ENCODE measurements at regions not wholly inside any gene's neighbourhood (a gene's known extent, or its start where the extent isn't known, plus 50 kb on each side); places are given as distances from the start of the nearest gene placed in this dataset.

DNA sequence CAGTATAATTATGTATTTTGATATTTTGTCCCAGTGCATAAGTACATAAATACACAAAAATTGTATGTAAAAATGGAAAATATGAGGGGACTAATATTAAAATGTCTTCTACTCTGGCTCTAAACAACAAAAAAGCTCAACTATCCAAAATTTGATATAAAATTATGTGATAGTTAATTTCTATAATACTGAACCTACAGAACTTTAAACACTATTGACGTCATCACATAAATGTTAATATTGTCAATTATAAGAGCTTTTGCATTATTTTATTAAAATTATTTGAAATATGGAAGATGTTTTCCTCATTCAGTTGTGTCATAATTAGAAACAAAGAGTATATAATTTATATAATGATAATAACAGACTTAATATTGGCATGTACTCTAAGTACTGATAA, 1139.7 kb upstream of the TMEFF2 start:
- FAIRE-seq = no peak

More for the DNA sequence above, 1139.7 kb upstream of the TMEFF2 start:
- POLR2A ChIA-PET = no interaction called here
- H3K9ac ChIP-seq (replicated peaks; ENCODE audit: extremely low read depth, insufficient read depth, low read length) = no peak overlapping the region
- no peaks in the 10 kb centered on the region for H3K27me3 ChIP-seq (ENCODE audit: control insufficient read depth in 2 of 2, insufficient read depth in 2 of 2, low read length in 2 of 2)
- H3K4me2 ChIP-seq (ENCODE audit: insufficient read depth, low read length) = no peak overlapping the region
- dilution Hi-C loops (cut with MboI; ENCODE audit: extremely low pct_ligation_motif_present, low sequenced_read_pairs) = no loop called here
- intact Hi-C loops (cut with micrococcal nuclease) = no loop called here
- no peaks in the 10 kb centered on the region for H3K9me3 ChIP-seq (replicated peaks; ENCODE audit: control insufficient read depth, insufficient read depth, low read length)
- no peak for DNase-seq (ENCODE audit: low read depth, low spot score)
- no peaks in the 10 kb centered on the region for H4K20me1 ChIP-seq (replicated peaks; ENCODE audit: control insufficient read depth, extremely low read depth, insufficient read depth, low read length)
- BruUV-seq (replicated peaks) = no TSS peak
- H3K4me1 ChIP-seq (ENCODE audit: control insufficient read depth, extremely low read depth, insufficient read depth, low read length) = no peaks in the 10 kb centered on the region
- no peaks in the 10 kb centered on the region for H3K79me2 ChIP-seq (ENCODE audit: control insufficient read depth, insufficient read depth, low read length)
- H3K36me3 ChIP-seq (ENCODE audit: control insufficient read depth in 2 of 2, extremely low read depth in 1 of 2, insufficient read depth in 2 of 2, low read length in 2 of 2) = no peaks in the 10 kb centered on the region
- no peak overlapping the region for H2AFZ ChIP-seq (ENCODE audit: low read depth, low read length)
- H3K9me1 ChIP-seq (replicated peaks; ENCODE audit: control insufficient read depth, extremely low read depth, insufficient read depth, low read length) = no peaks in the 10 kb centered on the region
- no peak for TF ChIP-seq FOS (IDR thresholded peaks at IDR 0.05; ENCODE audit: borderline replicate concordance, insufficient read depth, low read length)
- no peak for TF ChIP-seq GATA2 (IDR thresholded peaks at IDR 0.05; ENCODE audit: insufficient read depth, insufficient read length, low read depth, low read length)
- no peak for TF ChIP-seq JUN (IDR thresholded peaks at IDR 0.05; ENCODE audit: borderline replicate concordance, insufficient read depth, insufficient read length, low read depth)
- TF ChIP-seq, protein P1, sequence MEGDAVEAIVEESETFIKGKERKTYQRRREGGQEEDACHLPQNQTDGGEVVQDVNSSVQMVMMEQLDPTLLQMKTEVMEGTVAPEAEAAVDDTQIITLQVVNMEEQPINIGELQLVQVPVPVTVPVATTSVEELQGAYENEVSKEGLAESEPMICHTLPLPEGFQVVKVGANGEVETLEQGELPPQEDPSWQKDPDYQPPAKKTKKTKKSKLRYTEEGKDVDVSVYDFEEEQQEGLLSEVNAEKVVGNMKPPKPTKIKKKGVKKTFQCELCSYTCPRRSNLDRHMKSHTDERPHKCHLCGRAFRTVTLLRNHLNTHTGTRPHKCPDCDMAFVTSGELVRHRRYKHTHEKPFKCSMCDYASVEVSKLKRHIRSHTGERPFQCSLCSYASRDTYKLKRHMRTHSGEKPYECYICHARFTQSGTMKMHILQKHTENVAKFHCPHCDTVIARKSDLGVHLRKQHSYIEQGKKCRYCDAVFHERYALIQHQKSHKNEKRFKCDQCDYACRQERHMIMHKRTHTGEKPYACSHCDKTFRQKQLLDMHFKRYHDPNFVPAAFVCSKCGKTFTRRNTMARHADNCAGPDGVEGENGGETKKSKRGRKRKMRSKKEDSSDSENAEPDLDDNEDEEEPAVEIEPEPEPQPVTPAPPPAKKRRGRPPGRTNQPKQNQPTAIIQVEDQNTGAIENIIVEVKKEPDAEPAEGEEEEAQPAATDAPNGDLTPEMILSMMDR (IDR thresholded peaks at IDR 0.05; ENCODE audit: extremely low read depth in 1 of 2, insufficient read depth in 1 of 2, low read depth in 1 of 2, low read length in 2 of 2) = no peak
- TF ChIP-seq MYC (IDR thresholded peaks at IDR 0.05; ENCODE audit: low read depth, low read length) = no peak
- no peak for TF ChIP-seq POLR2A (IDR thresholded peaks at IDR 0.05; ENCODE audit: low read depth, low read length)
- TF ChIP-seq, protein P2, sequence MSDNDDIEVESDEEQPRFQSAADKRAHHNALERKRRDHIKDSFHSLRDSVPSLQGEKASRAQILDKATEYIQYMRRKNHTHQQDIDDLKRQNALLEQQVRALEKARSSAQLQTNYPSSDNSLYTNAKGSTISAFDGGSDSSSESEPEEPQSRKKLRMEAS (IDR thresholded peaks at IDR 0.05; ENCODE audit: insufficient read depth, insufficient read length) = no peak
- TF ChIP-seq EZH2 (IDR thresholded peaks at IDR 0.05; ENCODE audit: borderline replicate concordance, low read depth, low read length, severe bottlenecking) = no peak
- no peak for TF ChIP-seq POLR2AphosphoS5 (IDR thresholded peaks at IDR 0.05; ENCODE audit: insufficient read depth, low read depth, low read length)
- H3K27ac ChIP-seq (ENCODE audit: insufficient read depth, low read depth, low read length) = no peak overlapping the region
- H3K4me3 ChIP-seq (replicated peaks in 1 of 3; ENCODE audit: insufficient read depth in 1 of 3, low read depth in 1 of 3, low read length in 3 of 3) = no peak overlapping the region
- CTCF ChIA-PET = interaction anchor here (0.6 kb wide), 1 partner anchor 632 kb away, joined by 3 read pairs; no protein-coding TSS in a partner anchor

Measured in endothelial cell of umbilical vein (primary cell).